GM21723 (cell line): ENCODE measurements at regions not wholly inside any gene's neighbourhood (a gene's known extent, or its start where the extent isn't known, plus 50 kb on each side); places are given as distances from the start of the nearest gene placed in this dataset.
"Not testable (repeated sequence)": the region's sequence is repeated elsewhere in the genome, so short reads cannot be mapped to it uniquely, and the experiment has no call there.

ENCODE experiments used
- ATAC-seq: cut with Tn5 transposase; IDR thresholded peaks from one replicate; pipeline ENCODE4 v1.9.1; 2021; ENCODE audit warnings: mild to moderate bottlenecking, moderate library complexity; ENCODE audit not compliant: unreplicated experiment

- ATAC-seq = no peak
These were observed 662.5 kb downstream of the LUZP2 start for GRCh38 chr11:25159341-25159740.

- no peak for ATAC-seq
These were observed 666.6 kb downstream of the LUZP2 start for GRCh38 chr11:25163421-25163820.

GRCh38 chr11:25180187-25180586, 683.3 kb downstream of the LUZP2 start:
- no peak for ATAC-seq

- ATAC-seq = no peak
These were observed 686.6 kb downstream of the LUZP2 start for GRCh38 chr11:25183411-25183810.

- no peak for ATAC-seq
These were observed 700.7 kb downstream of the LUZP2 start for GRCh38 chr11:25197515-25197914.

- ATAC-seq = no peak
These were observed 701.9 kb downstream of the LUZP2 start for GRCh38 chr11:25198704-25199103.

GRCh38 chr11:25200925-25201324, 704.1 kb downstream of the LUZP2 start:
- ATAC-seq = no peak

- no peak for ATAC-seq
These were observed 709.9 kb downstream of the LUZP2 start for GRCh38 chr11:25206762-25207161.

GRCh38 chr11:25211635-25212254, 714.9 kb downstream of the LUZP2 start:
- ATAC-seq = no peak

GRCh38 chr11:25214535-25215176, 717.8 kb downstream of the LUZP2 start:
- ATAC-seq = no peak

- no peak for ATAC-seq
These were observed 721.2 kb downstream of the LUZP2 start for GRCh38 chr11:25218036-25218435.

- no peak for ATAC-seq
These were observed 728.2 kb downstream of the LUZP2 start for GRCh38 chr11:25225078-25225477.

GRCh38 chr11:25242928-25243327, 746.1 kb downstream of the LUZP2 start:
- no peak for ATAC-seq

GRCh38 chr11:25244126-25244525, 747.3 kb downstream of the LUZP2 start:
- no peak for ATAC-seq

- no peak for ATAC-seq
These were observed 750.5 kb downstream of the LUZP2 start for GRCh38 chr11:25247336-25247735.

GRCh38 chr11:25252854-25253253, 756.0 kb downstream of the LUZP2 start:
- no peak for ATAC-seq

- not testable (repeated sequence) for ATAC-seq
These were observed 767.0 kb downstream of the LUZP2 start for GRCh38 chr11:25263861-25264260.

GRCh38 chr11:25271301-25271700, 774.4 kb downstream of the LUZP2 start:
- no peak for ATAC-seq

- no peak for ATAC-seq
These were observed 775.4 kb downstream of the LUZP2 start for GRCh38 chr11:25272214-25272613.

- not testable (repeated sequence) for ATAC-seq
These were observed 784.0 kb downstream of the LUZP2 start for GRCh38 chr11:25280821-25281220.

GRCh38 chr11:25293166-25293565, 796.3 kb downstream of the LUZP2 start:
- no peak for ATAC-seq

- no peak for ATAC-seq
These were observed 801.6 kb downstream of the LUZP2 start for GRCh38 chr11:25298450-25298849.

GRCh38 chr11:25309818-25310217, 813.0 kb downstream of the LUZP2 start:
- ATAC-seq = no peak
